Tibial nerve (tissue), 4 donors: ENCODE measurements at regions not wholly inside any gene's neighbourhood (a gene's known extent, or its start where the extent isn't known, plus 50 kb on each side); places are given as distances from the start of the nearest gene placed in this dataset.

Experiments
- DNase-seq, 2 donors: peaks; one replicate each; pipeline ENCODE4 v3.0.0-alpha.2; 2019; ENCODE audit warnings: low spot score in 2 of 2
- H3K27ac ChIP-seq, 4 donors: fragments of 200-600 bp; sonication (generic) in 3 of 4; one replicate each; pipeline ENCODE4 v1.5.1; 2017 to 2019; ENCODE audit warnings: mild to moderate bottlenecking in 1 of 4
- H3K27me3 ChIP-seq, 2 donors: fragments of 200-600 bp; sonication (generic) in 1 of 2; one replicate each; pipeline versions ENCODE4 v1.5.1 to v1.6.0; 2017 to 2019
- H3K36me3 ChIP-seq, 3 donors: fragments of 200-600 bp; sonication (generic); one replicate each; pipeline ENCODE4 v1.5.1; 2018 to 2019
- H3K4me1 ChIP-seq, 4 donors: fragments of 200-600 bp; sonication (generic) in 3 of 4; one replicate each; pipeline ENCODE4 v1.5.1; 2017 to 2019
- H3K4me3 ChIP-seq, 4 donors: fragments of 200-600 bp; sonication (generic) in 3 of 4; one replicate each; pipeline ENCODE4 v1.5.1; 2017 to 2019; ENCODE audit warnings: mild to moderate bottlenecking in 1 of 4, moderate library complexity in 1 of 4
- H3K9me3 ChIP-seq, 4 donors: fragments of 200-600 bp; sonication (generic) in 3 of 4; one replicate each; pipeline ENCODE4 v1.5.1; 2017 to 2019
- EP300 ChIP-seq, 2 donors: sonication (generic); formaldehyde crosslinking; IDR thresholded peaks; one replicate each; pipeline ENCODE4 v1.6.1; 2017; ENCODE audit warnings: antibody characterized with exemption in 2 of 2, mild to moderate bottlenecking in 1 of 2
- POLR2A ChIP-seq, 2 donors: fragments of 450-650 bp; IDR thresholded peaks; one replicate each; pipeline ENCODE4 v1.6.1; 2017; ENCODE audit warnings: antibody characterized with exemption in 2 of 2, mild to moderate bottlenecking in 2 of 2, moderate library complexity in 2 of 2
- WGBS, 2 donors: methylation state at CpG; one replicate each; pipeline ENCODE4 v1.1.5; 2018; 5-methylcytosine and 5-hydroxymethylcytosine counted together
- TF ChIP-seq, protein P1 (sequence below), 5 experiments: fragments of 200-600 bp in 3 of 5; fragments of 450-650 bp in 2 of 5; sonication (generic) in 3 of 5; IDR thresholded peaks; one replicate each; pipeline ENCODE4 v1.5.1; 2016 to 2019; ENCODE audit warnings: antibody characterized with exemption in 5 of 5, mild to moderate bottlenecking in 3 of 5, moderate library complexity in 2 of 5

DNA sequence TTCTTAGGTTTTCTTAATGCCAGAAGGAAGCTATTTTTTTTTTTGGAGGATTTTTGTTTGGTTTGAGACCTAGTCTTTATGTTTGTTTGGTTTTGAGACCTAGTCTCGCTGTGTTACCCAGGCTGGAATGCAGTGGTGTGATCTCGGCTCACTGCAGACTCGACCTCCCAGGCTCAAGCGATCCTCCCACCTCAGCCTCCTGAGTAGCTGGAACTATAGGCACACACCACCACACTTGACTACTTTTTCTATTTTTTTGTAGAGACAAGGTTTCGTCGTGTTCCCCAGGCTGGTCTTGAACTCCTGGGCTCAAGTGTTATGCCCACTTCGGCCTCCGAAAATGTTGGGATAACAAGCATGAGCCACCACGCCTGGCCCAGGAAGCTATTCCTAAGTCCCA lies 67.8 kb upstream of the NHSL1 start:
- H3K27me3 ChIP-seq, result no peaks in the 10 kb centered on the region
- DNase-seq, result no peak
- no peaks in the 10 kb centered on the region for H3K9me3 ChIP-seq
- TF ChIP-seq, protein P1, sequence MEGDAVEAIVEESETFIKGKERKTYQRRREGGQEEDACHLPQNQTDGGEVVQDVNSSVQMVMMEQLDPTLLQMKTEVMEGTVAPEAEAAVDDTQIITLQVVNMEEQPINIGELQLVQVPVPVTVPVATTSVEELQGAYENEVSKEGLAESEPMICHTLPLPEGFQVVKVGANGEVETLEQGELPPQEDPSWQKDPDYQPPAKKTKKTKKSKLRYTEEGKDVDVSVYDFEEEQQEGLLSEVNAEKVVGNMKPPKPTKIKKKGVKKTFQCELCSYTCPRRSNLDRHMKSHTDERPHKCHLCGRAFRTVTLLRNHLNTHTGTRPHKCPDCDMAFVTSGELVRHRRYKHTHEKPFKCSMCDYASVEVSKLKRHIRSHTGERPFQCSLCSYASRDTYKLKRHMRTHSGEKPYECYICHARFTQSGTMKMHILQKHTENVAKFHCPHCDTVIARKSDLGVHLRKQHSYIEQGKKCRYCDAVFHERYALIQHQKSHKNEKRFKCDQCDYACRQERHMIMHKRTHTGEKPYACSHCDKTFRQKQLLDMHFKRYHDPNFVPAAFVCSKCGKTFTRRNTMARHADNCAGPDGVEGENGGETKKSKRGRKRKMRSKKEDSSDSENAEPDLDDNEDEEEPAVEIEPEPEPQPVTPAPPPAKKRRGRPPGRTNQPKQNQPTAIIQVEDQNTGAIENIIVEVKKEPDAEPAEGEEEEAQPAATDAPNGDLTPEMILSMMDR (IDR thresholded peaks at IDR 0.05), result no peak
- TF ChIP-seq POLR2A (IDR thresholded peaks at IDR 0.05) (no peak), EP300 (IDR thresholded peaks at IDR 0.05) (no peak)
- WGBS, 2 donors, result 98 to 99% methylated on average over 9 of the region's 9 CpGs
- no peak overlapping the region for H3K4me3 ChIP-seq
- no peaks in the 10 kb centered on the region for H3K36me3 ChIP-seq
- peaks cover 0 to 28% (median 0%) of the 10 kb centered on the region in 4 donors for H3K4me1 ChIP-seq
- no peak overlapping the region for H3K27ac ChIP-seq

DNA sequence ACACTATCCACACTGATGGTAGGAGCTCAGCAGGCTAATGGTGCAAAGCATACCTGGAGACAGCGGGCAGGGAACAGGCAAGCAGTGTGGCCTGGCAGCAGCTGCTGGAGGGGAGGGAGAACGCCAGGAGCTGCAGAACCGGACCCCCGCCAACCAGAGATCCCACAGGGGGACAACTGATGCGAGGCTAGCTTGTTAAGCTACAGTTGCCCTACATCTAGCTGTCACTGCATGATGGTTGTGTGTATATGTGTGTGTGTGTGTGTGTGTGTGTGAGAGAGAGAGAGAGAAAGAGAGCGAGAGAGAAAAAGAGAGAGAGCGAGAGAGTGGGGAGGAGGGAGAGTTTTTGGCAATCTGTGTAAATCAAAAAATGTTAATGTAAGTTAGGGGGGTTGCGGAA lies 69.7 kb upstream of the NHSL1 start:
- no peak for DNase-seq
- 89 to 91% methylated on average over 8 of the region's 8 CpGs for WGBS, 2 donors
- Histone ChIP-seq H3K4me1 (peaks cover 0 to 36% (median 0%) of the 10 kb centered on the region in 4 donors), H3K36me3 (no peaks in the 10 kb centered on the region), H3K9me3 (no peaks in the 10 kb centered on the region), H3K27me3 (no peaks in the 10 kb centered on the region), H3K4me3 (no peak overlapping the region), H3K27ac (no peak overlapping the region)
- TF ChIP-seq POLR2A (IDR thresholded peaks at IDR 0.05) (no peak), EP300 (IDR thresholded peaks at IDR 0.05) (no peak)
- TF ChIP-seq, protein P1 (IDR thresholded peaks at IDR 0.05), result no peak

DNA sequence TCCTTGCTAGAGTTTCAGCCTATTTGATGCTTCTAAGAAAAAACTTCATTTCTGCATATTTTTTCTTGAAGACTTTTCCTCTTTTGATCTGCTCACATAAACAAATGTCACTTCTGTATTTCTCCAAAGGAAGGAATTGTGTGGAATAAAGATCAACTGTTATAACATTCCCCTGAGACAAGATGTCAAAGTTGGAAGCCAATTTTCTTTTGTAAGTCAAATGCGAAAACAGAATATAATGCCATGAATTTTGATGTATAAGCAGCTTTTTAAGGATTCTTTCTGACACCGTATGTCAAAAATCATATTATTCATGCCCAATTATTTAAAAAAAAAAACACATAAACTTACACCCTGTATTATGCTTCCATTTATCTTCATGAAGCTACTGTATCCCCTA lies 70.3 kb upstream of the NHSL1 start:
- TF ChIP-seq EP300 (IDR thresholded peaks at IDR 0.05) (no peak), POLR2A (IDR thresholded peaks at IDR 0.05) (no peak)
- TF ChIP-seq, protein P1 (IDR thresholded peaks at IDR 0.05), result no peak
- H3K4me3 ChIP-seq, result peak overlapping the region in 1 of 4 donors; percentile 20
- H3K27ac ChIP-seq, result no peak overlapping the region
- no peaks in the 10 kb centered on the region for H3K36me3 ChIP-seq
- H3K4me1 ChIP-seq, result peaks cover 0 to 36% (median 0%) of the 10 kb centered on the region in 4 donors
- no peak for DNase-seq
- 43 to 55% methylated on average over 2 of the region's 2 CpGs for WGBS, 2 donors
- no peaks in the 10 kb centered on the region for H3K9me3 ChIP-seq
- H3K27me3 ChIP-seq, result no peaks in the 10 kb centered on the region

DNA sequence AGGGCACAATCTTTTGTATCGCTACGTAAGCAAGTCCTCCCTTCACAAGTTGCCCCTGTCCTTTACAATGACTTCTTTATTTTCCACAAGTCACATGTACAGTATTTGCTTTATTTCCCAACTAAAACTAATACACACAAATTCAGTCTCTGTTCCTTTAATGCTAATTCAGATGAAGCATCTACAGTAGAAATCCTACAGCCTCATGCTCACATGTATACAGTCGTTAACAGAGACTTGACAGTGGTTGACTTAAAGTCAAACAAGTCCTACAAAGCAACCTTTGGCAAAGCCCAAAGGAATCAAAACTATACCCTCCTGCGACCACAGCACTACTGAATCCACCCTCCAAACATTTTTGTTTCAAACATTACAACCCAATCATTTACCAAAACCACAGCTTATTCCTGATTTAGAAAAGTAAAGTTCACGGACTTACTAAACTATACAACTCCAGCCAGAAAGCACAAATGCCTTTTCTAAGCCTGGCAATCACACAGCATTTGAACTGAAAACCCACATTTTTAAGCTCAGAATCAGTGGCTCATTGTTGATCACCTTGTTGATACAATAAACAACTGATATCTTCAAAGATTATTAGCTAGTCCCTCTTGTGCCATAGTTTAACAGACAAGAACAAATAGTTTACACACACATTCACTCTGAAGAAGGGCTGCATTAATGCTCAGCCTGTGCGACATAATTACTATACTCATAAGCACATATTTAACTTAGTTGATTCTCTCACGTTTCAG lies 70.9 kb upstream of the NHSL1 start:
- no peak overlapping the region for H3K27ac ChIP-seq
- TF ChIP-seq, protein P1 (IDR thresholded peaks at IDR 0.05), result no peak
- TF ChIP-seq POLR2A (IDR thresholded peaks at IDR 0.05) (no peak), EP300 (IDR thresholded peaks at IDR 0.05) (no peak)

DNA sequence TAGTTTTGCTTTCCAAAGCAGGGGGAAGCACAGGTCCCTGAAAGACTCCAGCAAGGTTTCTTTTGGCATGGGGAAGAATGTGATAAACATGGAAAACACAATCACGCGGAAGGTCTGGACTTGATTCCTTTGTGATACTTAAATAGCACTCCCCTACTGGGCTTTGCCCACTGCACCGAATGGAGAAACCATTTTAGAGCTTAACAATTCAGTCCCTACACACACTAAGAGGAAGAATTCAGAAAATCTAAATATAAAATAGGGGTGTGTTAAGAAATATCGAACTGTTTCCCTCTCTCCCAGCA lies 71.4 kb upstream of the NHSL1 start:
- no peaks in the 10 kb centered on the region for H3K27me3 ChIP-seq
- no peak for DNase-seq
- TF ChIP-seq POLR2A (IDR thresholded peaks at IDR 0.05), result no peak
- TF ChIP-seq, protein P1 (IDR thresholded peaks at IDR 0.05), result no peak
- TF ChIP-seq EP300 (IDR thresholded peaks at IDR 0.05), result no peak
- peak overlapping the region in 2 of 4 donors; percentile 21 to 45 for H3K4me3 ChIP-seq
- 28 to 30% methylated on average over 4 of the region's 4 CpGs for WGBS, 2 donors
- no peaks in the 10 kb centered on the region for H3K36me3 ChIP-seq
- H3K9me3 ChIP-seq, result no peaks in the 10 kb centered on the region
- H3K4me1 ChIP-seq, result peaks cover 0 to 36% (median 0%) of the 10 kb centered on the region in 4 donors
- no peak overlapping the region for H3K27ac ChIP-seq

More for the DNA sequence above, 70.9 kb upstream of the NHSL1 start:
- H3K36me3 ChIP-seq, result no peaks in the 10 kb centered on the region
- no peak for DNase-seq
- no peaks in the 10 kb centered on the region for H3K27me3 ChIP-seq
- peak overlapping the region in 3 of 4 donors; percentile 20 to 45 (median 21) for H3K4me3 ChIP-seq
- WGBS, 2 donors, result 34 to 36% methylated on average over 7 of the region's 7 CpGs
- no peaks in the 10 kb centered on the region for H3K9me3 ChIP-seq
- H3K4me1 ChIP-seq, result peaks cover 0 to 36% (median 0%) of the 10 kb centered on the region in 4 donors
